Stimulated activated CD8-positive, alpha-beta memory T cell treated with anti-CD3 and anti-CD28 coated beads, Interleukin-7, amount 100 ng/mL, for 4 hours (primary cell): ENCODE measurements at regions not wholly inside any gene's neighbourhood (a gene's known extent, or its start where the extent isn't known, plus 50 kb on each side); places are given as distances from the start of the nearest gene placed in this dataset.

Experiments
- DNase-seq, 2 donors: peaks; one replicate each; pipeline ENCODE4 v3.0.0-alpha.2; 2020; ENCODE audit warnings: low read depth in 2 of 2

- DNase-seq, result no peak
Observed at GRCh38 chr4:12186526-12186925, 757.8 kb upstream of the HS3ST1 start.

GRCh38 chr4:12178614-12179610 lies 750.2 kb upstream of the HS3ST1 start:
- no peak for DNase-seq

GRCh38 chr4:12177416-12177815 lies 748.7 kb upstream of the HS3ST1 start:
- no peak for DNase-seq

- DNase-seq, result no peak
Observed at GRCh38 chr4:12173496-12173895, 744.8 kb upstream of the HS3ST1 start.

- no peak for DNase-seq
Observed at GRCh38 chr4:12172198-12172973, 743.7 kb upstream of the HS3ST1 start.

GRCh38 chr4:12170308-12170707 lies 741.6 kb upstream of the HS3ST1 start:
- DNase-seq, result no peak

- no peak for DNase-seq
Observed at GRCh38 chr4:12165616-12166015, 736.9 kb upstream of the HS3ST1 start.

GRCh38 chr4:12146339-12146738 lies 717.6 kb upstream of the HS3ST1 start:
- no peak for DNase-seq

GRCh38 chr4:12145768-12146167 lies 717.1 kb upstream of the HS3ST1 start:
- DNase-seq, result no peak

- DNase-seq, result no peak
Observed at GRCh38 chr4:12145106-12145505, 716.4 kb upstream of the HS3ST1 start.

- DNase-seq, result no peak
Observed at GRCh38 chr4:12144051-12144450, 715.4 kb upstream of the HS3ST1 start.

GRCh38 chr4:12140864-12141263 lies 712.2 kb upstream of the HS3ST1 start:
- no peak for DNase-seq

GRCh38 chr4:12139296-12139695 lies 710.6 kb upstream of the HS3ST1 start:
- no peak for DNase-seq

- DNase-seq, result no peak
Observed at GRCh38 chr4:12138488-12138887, 709.8 kb upstream of the HS3ST1 start.

- DNase-seq, result no peak
Observed at GRCh38 chr4:12137575-12137974, 708.9 kb upstream of the HS3ST1 start.

GRCh38 chr4:12126474-12126873 lies 697.8 kb upstream of the HS3ST1 start:
- DNase-seq, result no peak

GRCh38 chr4:12124138-12124537 lies 695.4 kb upstream of the HS3ST1 start:
- DNase-seq, result no peak

- DNase-seq, result no peak
Observed at GRCh38 chr4:12123707-12124106, 695.0 kb upstream of the HS3ST1 start.

- DNase-seq, result no peak
Observed at GRCh38 chr4:12122316-12122715, 693.6 kb upstream of the HS3ST1 start.

GRCh38 chr4:12120968-12121367 lies 692.3 kb upstream of the HS3ST1 start:
- no peak for DNase-seq

GRCh38 chr4:12118651-12119213 lies 690.0 kb upstream of the HS3ST1 start:
- DNase-seq, result no peak

GRCh38 chr4:12116009-12116552 lies 687.4 kb upstream of the HS3ST1 start:
- no peak for DNase-seq
